Fibroblast of lung (primary cell): ENCODE measurements at regions not wholly inside any gene's neighbourhood (a gene's known extent, or its start where the extent isn't known, plus 50 kb on each side); places are given as distances from the start of the nearest gene placed in this dataset.
"Not testable (repeated sequence)": the region's sequence is repeated elsewhere in the genome, so short reads cannot be mapped to it uniquely, and the experiment has no call there.

Source experiments
- DNase-seq, 2 donors: peaks; one replicate each; pipeline versions ENCODE4 v3.0.0 to v3.0.0-alpha.2; 2010; ENCODE audit warnings: low read depth in 2 of 2
- H2AFZ ChIP-seq: 2 replicates; pipeline ENCODE4 v1.5.1; 2012; ENCODE audit warnings: low read length, control low read depth, inconsistent platforms
- H3K27ac ChIP-seq: 2 replicates; pipeline ENCODE4 v1.5.1; 2011; ENCODE audit warnings: low read length, control low read depth; ENCODE audit not compliant: insufficient read depth
- H3K27me3 ChIP-seq: 2 replicates; pipeline ENCODE4 v1.5.1; 2011; ENCODE audit warnings: mild to moderate bottlenecking, low read length; ENCODE audit not compliant: control insufficient read depth, insufficient read depth
- H3K36me3 ChIP-seq: 2 replicates; pipeline ENCODE4 v1.5.1; 2011; ENCODE audit warnings: low read length; ENCODE audit not compliant: control insufficient read depth, insufficient read depth
- H3K4me1 ChIP-seq: 2 replicates; pipeline ENCODE4 v1.5.1; 2011; ENCODE audit warnings: low read length; ENCODE audit not compliant: control insufficient read depth, insufficient read depth; ENCODE audit errors: extremely low read depth
- H3K4me2 ChIP-seq: 2 replicates; pipeline ENCODE4 v1.5.1; 2011; ENCODE audit warnings: low read length, control low read depth; ENCODE audit not compliant: insufficient read depth; ENCODE audit errors: extremely low read depth
- H3K4me3 ChIP-seq, 4 experiments: fragments of 200-600 bp in 1 of 4; sonication (generic) in 1 of 4; replicated peaks in 1 of 4; 2 replicates each; pipeline ENCODE4 v1.5.1; 2011 to 2016; ENCODE audit warnings: low read length in 4 of 4, low read depth in 3 of 4, mild to moderate bottlenecking in 3 of 4, control low read depth in 2 of 4, inconsistent platforms in 1 of 4, mixed read lengths in 1 of 4; ENCODE audit not compliant: insufficient read depth in 1 of 4; ENCODE audit errors: control extremely low read depth in 1 of 4
- H3K79me2 ChIP-seq: 2 replicates; pipeline ENCODE4 v1.5.1; 2012; ENCODE audit warnings: mild to moderate bottlenecking, low read length, inconsistent platforms; ENCODE audit not compliant: control insufficient read depth, insufficient read depth
- H3K9ac ChIP-seq: 2 replicates; pipeline ENCODE4 v1.5.1; 2011; ENCODE audit warnings: mild to moderate bottlenecking, low read length, control low read depth; ENCODE audit not compliant: insufficient read depth
- H3K9me3 ChIP-seq: 2 replicates; pipeline ENCODE4 v1.5.1; 2012; ENCODE audit warnings: low read depth, low read length; ENCODE audit not compliant: control insufficient read depth, insufficient read depth
- H4K20me1 ChIP-seq: 2 replicates; pipeline ENCODE4 v1.5.1; 2011; ENCODE audit warnings: low read length; ENCODE audit not compliant: control insufficient read depth, insufficient read depth; ENCODE audit errors: extremely low read depth
- EZH2 ChIP-seq: IDR thresholded peaks from 2 replicates; pipeline ENCODE4 v1.5.1; 2012; ENCODE audit warnings: low read length, control low read depth, mild to moderate bottlenecking; ENCODE audit errors: missing control alignments
- TF ChIP-seq, protein P1 (sequence below), 2 donors: IDR thresholded peaks in 1 of 2; conservative IDR thresholded peaks in 1 of 2; 1 replicate in 1 of 2; 2 replicates in 1 of 2; pipeline ENCODE4 v1.5.1; 2011 to 2012; ENCODE audit warnings: low read length in 2 of 2, control low read depth in 1 of 2, inconsistent platforms in 1 of 2, low read depth in 1 of 2, mild to moderate bottlenecking in 1 of 2

DNA sequence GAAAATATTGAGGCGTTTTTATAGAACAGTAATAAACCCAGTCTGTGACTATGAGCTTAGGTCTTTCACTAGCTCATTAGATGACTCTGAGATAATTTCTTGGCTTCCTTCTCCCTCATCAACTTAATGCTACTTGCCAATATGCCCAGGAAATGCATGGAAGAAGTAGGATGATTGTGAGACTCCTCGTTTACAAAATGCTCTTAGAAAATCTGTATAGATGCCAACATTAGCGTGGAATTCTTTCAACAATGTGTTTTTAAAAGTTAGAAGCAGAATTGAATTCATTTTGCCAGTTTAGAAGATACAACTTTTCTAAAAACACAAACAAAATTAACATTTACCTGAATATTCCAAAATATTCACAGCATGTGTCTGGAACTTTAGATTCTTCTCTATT is 424.6 kb downstream of the BTG1 start:
- TF ChIP-seq EZH2 = no peak
- TF ChIP-seq, protein P1, sequence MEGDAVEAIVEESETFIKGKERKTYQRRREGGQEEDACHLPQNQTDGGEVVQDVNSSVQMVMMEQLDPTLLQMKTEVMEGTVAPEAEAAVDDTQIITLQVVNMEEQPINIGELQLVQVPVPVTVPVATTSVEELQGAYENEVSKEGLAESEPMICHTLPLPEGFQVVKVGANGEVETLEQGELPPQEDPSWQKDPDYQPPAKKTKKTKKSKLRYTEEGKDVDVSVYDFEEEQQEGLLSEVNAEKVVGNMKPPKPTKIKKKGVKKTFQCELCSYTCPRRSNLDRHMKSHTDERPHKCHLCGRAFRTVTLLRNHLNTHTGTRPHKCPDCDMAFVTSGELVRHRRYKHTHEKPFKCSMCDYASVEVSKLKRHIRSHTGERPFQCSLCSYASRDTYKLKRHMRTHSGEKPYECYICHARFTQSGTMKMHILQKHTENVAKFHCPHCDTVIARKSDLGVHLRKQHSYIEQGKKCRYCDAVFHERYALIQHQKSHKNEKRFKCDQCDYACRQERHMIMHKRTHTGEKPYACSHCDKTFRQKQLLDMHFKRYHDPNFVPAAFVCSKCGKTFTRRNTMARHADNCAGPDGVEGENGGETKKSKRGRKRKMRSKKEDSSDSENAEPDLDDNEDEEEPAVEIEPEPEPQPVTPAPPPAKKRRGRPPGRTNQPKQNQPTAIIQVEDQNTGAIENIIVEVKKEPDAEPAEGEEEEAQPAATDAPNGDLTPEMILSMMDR (conservative IDR thresholded peaks at IDR 0.05 in 1 of 2, IDR thresholded peaks at IDR 0.05 in 1 of 2; ENCODE audit: low read depth in 1 of 2, low read length in 2 of 2) = no peak
- Histone ChIP-seq H3K27ac (no peak overlapping the region), H3K9me3 (no peaks in the 10 kb centered on the region), H3K36me3 (no peaks in the 10 kb centered on the region), H2AFZ (no peak overlapping the region), H3K4me2 (no peak overlapping the region), H3K79me2 (no peaks in the 10 kb centered on the region), H3K27me3 (no peaks in the 10 kb centered on the region), H3K4me3 (no peak overlapping the region), H3K4me1 (no peaks in the 10 kb centered on the region), H3K9ac (no peak overlapping the region), H4K20me1 (no peaks in the 10 kb centered on the region)
- DNase-seq = no peak

DNA sequence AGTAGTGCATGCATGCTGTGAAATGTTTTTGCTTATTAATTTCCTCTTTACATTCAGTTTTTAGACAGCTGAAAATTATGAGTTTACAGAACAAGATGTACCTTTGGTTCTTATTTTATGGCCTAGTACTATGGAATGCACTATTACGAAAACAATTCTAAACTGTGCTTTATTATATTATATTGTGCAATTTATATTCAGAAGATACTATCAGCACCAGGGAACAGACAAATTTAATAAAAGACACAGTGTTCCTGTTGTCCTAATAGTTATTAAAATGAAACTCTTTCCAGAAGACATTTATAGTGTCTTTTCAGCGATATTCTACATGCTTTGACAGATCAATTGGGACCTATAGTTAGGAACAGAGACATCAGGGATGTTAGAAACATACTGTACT is 427.3 kb downstream of the BTG1 start:
- Histone ChIP-seq H3K4me3 (no peak overlapping the region), H3K4me2 (no peak overlapping the region), H4K20me1 (no peaks in the 10 kb centered on the region), H3K27ac (no peak overlapping the region), H3K79me2 (no peaks in the 10 kb centered on the region), H3K36me3 (no peaks in the 10 kb centered on the region), H3K9me3 (no peaks in the 10 kb centered on the region), H3K9ac (no peak overlapping the region), H2AFZ (no peak overlapping the region), H3K27me3 (no peaks in the 10 kb centered on the region), H3K4me1 (no peaks in the 10 kb centered on the region)
- no peak for TF ChIP-seq EZH2
- TF ChIP-seq, protein P1 (conservative IDR thresholded peaks at IDR 0.05 in 1 of 2, IDR thresholded peaks at IDR 0.05 in 1 of 2; ENCODE audit: low read depth in 1 of 2, low read length in 2 of 2) = no peak
- DNase-seq = peak in 1 of 2 donors; percentile 28

DNA sequence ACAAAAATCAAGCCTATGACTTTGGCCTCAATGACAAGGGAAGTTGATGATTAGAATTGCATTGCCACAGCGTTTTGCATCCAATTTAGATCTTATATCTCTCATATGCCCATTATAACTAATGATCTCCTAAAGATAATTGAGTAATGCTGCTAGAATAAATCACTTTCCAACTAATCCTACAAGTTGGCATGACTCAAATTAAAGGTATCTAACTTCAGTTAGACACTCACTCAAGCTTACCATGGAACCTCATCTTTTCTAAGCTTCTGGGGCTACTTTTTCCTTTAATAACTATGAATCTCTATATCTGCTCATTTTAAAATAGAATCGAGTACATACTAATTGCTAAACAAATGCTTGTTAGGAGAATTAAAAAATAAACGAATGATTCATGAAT is 427.8 kb downstream of the BTG1 start:
- TF ChIP-seq, protein P1 (conservative IDR thresholded peaks at IDR 0.05 in 1 of 2, IDR thresholded peaks at IDR 0.05 in 1 of 2; ENCODE audit: low read depth in 1 of 2, low read length in 2 of 2) = no peak
- TF ChIP-seq EZH2 = no peak

DNA sequence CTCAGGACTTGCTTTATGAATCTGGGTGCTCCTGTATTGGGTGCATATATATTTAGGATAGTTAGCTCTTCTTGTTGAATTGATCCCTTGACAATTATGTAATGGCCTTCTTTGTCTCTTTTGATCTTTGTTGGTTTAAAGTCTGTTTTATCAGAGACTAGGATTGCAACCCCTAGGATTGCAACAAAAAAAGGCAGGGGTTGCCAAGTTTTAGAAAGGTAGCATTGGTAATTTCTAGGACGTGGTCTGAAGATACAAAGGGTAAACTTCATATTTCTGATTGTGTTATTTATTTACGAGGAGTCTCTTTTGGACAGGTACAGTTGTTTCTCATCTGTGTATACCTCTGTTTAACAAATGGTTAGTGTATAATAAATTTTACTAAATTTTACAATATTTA is 433.7 kb downstream of the BTG1 start:
- not testable (repeated sequence) for H3K9me3 ChIP-seq, H3K27me3 ChIP-seq, H3K36me3 ChIP-seq, H2AFZ ChIP-seq, H3K4me2 ChIP-seq, H3K4me3 ChIP-seq, H4K20me1 ChIP-seq, H3K27ac ChIP-seq, DNase-seq, H3K9ac ChIP-seq, H3K79me2 ChIP-seq, H3K4me1 ChIP-seq

More for the DNA sequence above, 427.8 kb downstream of the BTG1 start:
- H3K36me3 ChIP-seq = no peaks in the 10 kb centered on the region
- H3K27me3 ChIP-seq = no peaks in the 10 kb centered on the region
- no peak for DNase-seq
- no peak overlapping the region for H3K4me2 ChIP-seq
- no peak overlapping the region for H3K4me3 ChIP-seq
- no peak overlapping the region for H3K27ac ChIP-seq
- no peaks in the 10 kb centered on the region for H4K20me1 ChIP-seq
- H2AFZ ChIP-seq = no peak overlapping the region
- H3K4me1 ChIP-seq = no peaks in the 10 kb centered on the region
- H3K79me2 ChIP-seq = no peaks in the 10 kb centered on the region
- no peak overlapping the region for H3K9ac ChIP-seq
- H3K9me3 ChIP-seq = no peaks in the 10 kb centered on the region
